Skin epidermis (tissue), 12 donors: ENCODE measurements at regions not wholly inside any gene's neighbourhood (a gene's known extent, or its start where the extent isn't known, plus 50 kb on each side); places are given as distances from the start of the nearest gene placed in this dataset.
"Not testable (repeated sequence)": the region's sequence is repeated elsewhere in the genome, so short reads cannot be mapped to it uniquely, and the experiment has no call there.

Source experiments
- H3K27ac ChIP-seq, 21 experiments: fragments of 200-600 bp; sonication (generic) in 11 of 21; one replicate each; pipeline ENCODE4 v1.5.0; 2020; ENCODE audit warnings: mild to moderate bottlenecking in 3 of 21, inconsistent platforms in 2 of 21, moderate library complexity in 2 of 21
- H3K4me3 ChIP-seq, 7 experiments: fragments of 200-600 bp; sonication (generic) in 2 of 7; one replicate each; pipeline ENCODE4 v1.5.0; 2020; ENCODE audit warnings: inconsistent platforms in 2 of 7, mild to moderate bottlenecking in 2 of 7, moderate library complexity in 1 of 7

DNA sequence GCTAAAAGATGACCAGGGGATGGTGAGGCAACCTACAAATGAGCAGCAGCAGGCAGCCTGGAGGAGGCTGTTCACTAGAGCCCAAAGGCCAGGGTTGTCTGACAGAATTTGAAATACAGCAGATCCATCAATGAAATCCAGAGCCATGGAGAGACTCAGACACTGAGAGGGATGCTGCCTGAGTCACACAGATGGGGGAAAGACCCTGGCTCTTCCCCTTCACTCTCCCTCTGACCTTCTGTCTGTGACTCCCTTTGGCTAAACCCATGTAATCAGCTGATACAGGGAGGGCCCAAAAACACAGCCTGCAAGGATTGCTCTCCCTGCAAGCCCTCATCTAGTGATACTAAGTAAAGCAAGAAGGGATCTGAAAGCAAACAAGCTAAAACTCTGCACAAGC lies 166.5 kb upstream of the SPOPL start:
- Histone ChIP-seq H3K27ac (no peak overlapping the region), H3K4me3 (no peak overlapping the region)

DNA sequence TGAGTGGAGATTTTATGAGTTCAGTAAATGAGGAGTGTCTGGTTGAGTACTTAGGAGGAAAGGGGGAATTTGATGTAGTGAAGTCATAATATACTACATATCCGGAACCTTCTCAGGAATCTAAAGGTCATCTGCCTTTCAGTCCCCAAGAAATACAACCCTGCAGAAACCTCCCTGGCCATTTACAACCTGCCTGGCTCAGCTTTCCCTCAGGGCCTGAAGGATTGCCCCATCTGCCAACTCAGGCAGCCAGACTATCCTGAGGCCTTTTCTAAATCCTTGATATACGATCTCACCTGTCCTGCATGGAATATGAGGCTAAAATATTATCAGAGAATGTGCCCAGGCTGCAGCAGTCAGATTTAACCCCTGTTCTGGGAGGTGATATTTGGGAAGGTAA lies 165.4 kb upstream of the SPOPL start:
- H3K27ac ChIP-seq = no peak overlapping the region
- H3K4me3 ChIP-seq = no peak overlapping the region

DNA sequence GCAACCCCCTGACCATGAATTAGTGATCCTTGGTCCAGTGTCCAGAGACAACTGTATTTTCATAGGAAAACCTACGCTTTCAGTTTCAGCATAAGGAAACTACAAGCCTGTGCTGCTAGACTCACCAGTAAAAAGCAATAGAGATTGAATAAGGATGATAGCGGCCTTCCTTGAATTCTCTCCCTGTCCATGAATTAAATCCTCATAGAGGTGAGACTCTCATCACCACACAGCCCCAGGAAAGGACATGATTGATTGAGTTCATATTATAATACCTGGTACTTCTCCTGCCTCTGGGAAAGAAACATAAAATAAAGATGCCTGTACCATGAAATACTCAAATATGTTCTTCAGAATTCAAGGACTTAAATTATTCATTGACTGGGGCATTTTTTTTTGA lies 146.3 kb upstream of the SPOPL start:
- no peak overlapping the region for H3K27ac ChIP-seq
- no peak overlapping the region for H3K4me3 ChIP-seq

DNA sequence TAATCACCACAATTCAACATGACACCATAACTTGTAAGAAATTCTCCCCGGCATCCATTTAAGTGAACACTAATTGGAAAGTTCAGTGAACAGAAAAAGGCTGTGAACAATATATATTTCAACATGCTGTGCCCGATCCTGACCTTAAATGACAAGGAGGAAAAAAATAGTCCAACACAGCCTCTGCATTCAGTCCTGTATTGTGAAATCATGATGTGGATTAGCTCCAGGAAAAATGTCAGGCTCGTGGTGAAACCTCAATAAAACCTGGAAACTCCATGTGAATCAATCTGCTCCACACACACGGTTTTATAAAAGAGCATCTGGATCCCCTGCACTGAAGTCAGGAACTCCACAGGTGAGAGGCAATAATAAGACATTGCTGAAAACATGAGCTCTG lies 145.4 kb upstream of the SPOPL start:
- H3K4me3 ChIP-seq = no peak overlapping the region

DNA sequence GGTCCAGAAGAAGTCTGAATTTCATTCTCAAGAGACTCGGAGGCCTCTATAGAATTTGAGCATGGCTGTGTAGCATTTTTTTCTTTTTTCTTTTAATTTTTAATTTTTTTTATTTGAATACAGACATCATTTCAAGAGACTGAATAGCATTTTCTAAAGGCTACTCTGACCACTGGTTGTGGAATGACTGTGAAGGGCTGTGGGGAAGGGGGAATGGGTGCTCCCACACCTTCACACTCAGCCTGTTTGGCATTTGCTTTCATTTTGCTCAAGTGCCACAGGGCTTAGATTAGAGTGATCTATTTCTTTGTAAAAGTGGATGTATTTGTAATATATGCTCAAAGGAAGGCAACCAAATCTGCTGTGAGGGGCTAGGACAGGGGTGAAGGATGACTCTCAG lies 142.0 kb upstream of the SPOPL start:
- Histone ChIP-seq H3K27ac (no peak overlapping the region), H3K4me3 (no peak overlapping the region)

More for the DNA sequence above, 145.4 kb upstream of the SPOPL start:
- H3K27ac ChIP-seq = no peak overlapping the region

DNA sequence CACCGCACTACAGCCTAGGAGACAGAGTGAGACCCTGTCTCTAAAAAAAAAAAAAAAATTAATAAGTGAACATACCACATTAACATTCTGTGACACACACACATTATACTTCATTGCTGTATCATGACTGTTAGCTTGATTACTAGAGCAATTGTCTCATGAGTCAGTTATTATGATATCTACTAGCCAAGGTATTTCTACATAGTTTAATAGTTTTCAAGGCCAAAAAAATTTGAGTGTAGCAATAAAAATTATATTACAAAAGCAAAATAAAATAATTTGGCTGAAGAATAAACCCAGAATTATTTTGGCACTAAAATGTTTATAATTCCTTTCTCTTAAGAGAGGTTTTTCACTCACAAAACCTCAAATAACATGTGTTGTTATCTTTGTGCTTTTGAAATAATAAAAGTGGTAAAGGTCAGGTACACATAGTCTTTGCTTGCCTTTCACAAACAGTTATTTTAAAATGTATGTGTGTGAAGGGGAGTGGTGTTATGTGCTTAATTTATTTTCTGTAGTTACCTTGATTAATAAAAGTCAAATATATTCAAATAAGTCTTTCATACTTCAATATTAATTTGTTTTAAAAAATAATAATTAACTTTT lies 136.9 kb upstream of the SPOPL start:
- H3K27ac ChIP-seq = no peak overlapping the region

DNA sequence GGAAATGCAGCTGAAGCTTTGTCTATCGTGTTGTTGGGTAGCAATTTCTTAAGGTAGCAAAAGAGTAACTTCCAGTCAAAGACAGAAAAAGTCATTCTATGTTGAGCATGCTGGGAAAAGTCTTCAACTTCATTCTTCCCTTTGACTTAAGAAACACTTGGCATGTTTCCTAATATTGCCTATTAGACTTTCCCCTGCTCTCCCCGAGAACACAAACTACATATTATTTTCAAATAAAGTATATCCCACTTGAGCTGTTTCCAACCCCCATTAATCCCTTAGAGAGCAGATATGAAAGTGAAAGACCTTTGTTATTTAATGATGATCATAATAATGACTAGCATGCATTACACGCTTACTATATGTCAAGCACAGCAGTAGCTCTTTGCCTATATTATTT lies 136.0 kb upstream of the SPOPL start:
- H3K27ac ChIP-seq = no peak overlapping the region
- H3K4me3 ChIP-seq = no peak overlapping the region

More for the DNA sequence above, 136.9 kb upstream of the SPOPL start:
- no peak overlapping the region for H3K4me3 ChIP-seq

DNA sequence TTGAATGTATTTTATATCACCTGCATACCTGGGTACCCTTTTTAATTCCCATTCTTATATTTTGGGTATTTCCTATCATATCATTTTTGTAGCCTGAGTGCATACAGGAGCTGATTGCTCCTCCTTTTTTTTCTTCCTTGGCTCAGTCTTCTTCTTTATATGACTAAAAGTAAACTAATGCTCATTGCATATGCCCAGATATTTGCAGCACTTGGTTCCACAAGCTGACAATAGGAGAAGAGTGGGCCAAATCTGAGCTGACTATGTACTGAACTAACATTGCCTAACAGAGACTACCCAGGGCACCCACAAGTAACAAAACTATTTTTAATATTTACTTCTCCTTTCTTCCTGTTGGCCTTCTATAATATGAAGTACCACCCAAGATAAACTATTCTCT lies 131.7 kb upstream of the SPOPL start:
- no peak overlapping the region for H3K4me3 ChIP-seq
- no peak overlapping the region for H3K27ac ChIP-seq

DNA sequence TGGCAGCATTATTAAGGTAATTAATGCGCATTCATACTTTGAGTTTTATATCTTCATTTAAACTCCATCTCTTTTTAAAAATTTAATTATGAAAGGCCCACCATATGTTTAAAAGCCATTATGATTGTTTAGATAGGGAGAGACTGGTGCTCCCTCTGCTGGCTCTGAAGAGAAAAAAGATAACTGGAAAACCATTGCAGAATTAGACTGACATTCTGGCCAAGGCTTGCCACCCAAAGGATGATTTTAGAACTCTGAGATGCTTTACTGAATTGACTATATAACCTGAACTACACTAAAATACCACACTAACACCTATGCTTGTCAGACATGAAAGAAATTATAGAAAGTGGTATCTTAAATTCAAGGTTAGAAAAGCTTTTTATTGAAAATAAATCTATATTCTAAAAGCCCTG lies 127.6 kb upstream of the SPOPL start:
- no peak overlapping the region for H3K27ac ChIP-seq
- H3K4me3 ChIP-seq = no peak overlapping the region

DNA sequence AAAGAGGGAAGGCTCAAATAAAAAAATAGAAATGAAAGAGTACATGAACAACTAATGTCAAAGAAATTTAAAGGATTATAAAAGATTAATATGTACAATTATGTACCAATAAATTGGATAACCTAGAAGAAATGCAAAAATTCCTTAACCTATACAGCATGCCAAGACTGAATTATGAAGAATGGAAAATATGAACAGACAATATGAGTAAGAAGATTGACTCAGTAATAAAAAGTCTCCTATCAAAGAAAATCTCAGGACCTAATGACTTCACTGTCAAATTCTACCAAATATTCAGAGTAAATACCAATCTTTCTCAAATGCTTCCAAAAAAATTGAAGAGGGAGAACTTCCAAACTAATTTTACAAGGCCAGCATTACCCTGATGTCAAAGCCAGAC lies 120.2 kb upstream of the SPOPL start:
- H3K4me3 ChIP-seq = no peak overlapping the region
- no peak overlapping the region for H3K27ac ChIP-seq

DNA sequence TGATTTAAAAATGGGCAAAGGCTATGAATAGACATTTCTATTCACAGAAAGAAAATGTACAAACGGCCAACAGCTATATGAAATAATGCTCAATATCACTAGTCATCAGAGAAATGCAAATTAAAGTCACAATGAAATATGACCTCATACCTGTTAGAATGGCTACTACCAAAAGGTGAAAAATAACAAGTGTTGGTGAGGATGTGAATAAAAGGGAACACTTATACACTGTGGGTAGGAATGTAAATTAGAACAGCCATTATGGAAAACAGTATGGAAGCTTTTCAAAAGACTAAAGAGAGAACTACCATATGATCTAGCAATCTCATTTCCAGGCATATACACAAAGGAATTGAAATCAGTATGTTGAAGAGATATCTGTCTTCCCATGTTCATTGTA lies 118.9 kb upstream of the SPOPL start:
- H3K4me3 ChIP-seq = no peak overlapping the region

DNA sequence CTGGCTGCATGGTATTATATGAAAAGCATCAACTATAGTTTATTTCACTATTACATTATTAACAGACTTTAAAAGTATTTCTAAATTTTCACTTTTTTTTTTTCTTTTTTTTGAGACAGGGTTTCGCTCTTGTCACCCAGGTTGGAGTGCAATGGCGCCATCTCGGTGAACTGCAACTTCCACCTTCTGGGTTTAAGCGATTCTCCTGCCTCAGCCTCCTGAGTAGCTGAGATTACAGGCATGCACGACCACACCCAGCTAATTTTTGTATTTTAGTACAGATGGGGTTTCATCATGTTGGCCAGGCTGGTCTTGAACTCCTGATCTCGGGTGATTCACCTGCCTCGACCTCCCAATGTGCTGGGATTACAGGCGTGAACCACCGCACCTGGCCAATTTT lies 115.4 kb upstream of the SPOPL start:
- not testable (repeated sequence) for H3K4me3 ChIP-seq, H3K27ac ChIP-seq

More for the DNA sequence above, 118.9 kb upstream of the SPOPL start:
- H3K27ac ChIP-seq = no peak overlapping the region

DNA sequence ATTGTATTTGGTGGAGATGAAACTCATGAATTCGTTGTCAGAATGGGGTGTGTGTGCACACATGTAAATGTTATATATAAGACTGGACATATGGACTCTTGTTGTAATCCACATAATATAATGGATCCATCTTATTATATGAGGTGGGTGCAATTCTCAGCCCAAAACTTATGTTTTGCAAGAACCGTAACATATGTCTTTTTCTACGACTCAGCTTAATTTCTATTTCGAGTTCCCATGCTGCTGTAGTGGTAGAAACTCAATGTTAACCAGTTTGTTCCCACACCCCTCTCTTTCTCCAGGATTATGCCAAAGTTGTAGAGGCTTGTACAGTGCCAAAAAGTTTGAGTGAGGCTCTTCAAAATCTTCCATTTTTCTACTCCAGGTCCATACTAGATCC lies 112.5 kb upstream of the SPOPL start:
- no peak overlapping the region for H3K27ac ChIP-seq
- H3K4me3 ChIP-seq = no peak overlapping the region

DNA sequence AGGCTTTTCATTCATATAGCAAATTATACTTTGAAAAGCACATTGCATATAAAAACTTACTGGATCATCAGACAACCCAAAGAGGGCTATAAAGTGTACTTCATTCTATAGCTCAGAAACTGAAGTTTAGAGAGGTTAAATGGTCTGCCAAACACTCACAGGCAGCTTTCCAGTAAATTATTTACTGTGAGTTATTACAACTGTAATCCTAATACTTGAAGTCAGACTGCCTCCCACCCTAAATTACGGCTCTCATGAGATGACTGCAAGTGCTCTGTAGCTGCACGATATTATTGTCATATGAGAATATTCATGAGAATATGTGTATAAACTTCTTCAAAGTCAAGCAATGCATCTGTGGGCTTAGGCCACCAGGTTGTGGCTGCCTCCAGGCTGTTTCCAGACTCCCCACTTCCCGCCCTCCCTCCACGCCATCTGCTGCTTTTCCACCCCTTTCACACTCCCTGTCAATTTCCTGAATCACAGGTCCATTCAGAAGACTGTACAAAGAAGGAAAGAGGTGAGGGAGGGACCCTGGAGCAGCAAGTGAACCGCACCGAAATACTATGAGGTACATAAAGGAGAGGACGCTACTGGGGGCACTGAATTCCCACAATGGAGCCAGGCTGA lies 111.1 kb upstream of the SPOPL start:
- Histone ChIP-seq H3K4me3 (no peak overlapping the region), H3K27ac (no peak overlapping the region)

DNA sequence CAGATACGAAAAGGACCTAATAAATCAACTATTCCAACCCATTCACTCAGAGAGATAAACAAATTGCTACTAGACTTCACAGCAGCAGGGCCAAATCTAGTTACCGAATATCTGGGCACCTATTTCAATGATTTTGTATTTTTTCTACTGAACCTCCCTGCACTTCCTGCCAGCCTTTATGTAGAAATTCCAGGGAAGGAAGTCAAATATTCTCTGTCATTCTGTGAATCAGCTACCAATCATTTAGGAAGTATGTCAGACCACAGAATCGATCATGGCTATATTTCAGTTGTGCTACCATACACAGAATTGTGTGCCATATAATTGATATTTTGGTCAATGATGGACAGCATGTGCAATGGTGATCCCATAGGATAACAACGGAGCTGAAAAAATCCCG lies 109.6 kb upstream of the SPOPL start:
- H3K27ac ChIP-seq = no peak overlapping the region

DNA sequence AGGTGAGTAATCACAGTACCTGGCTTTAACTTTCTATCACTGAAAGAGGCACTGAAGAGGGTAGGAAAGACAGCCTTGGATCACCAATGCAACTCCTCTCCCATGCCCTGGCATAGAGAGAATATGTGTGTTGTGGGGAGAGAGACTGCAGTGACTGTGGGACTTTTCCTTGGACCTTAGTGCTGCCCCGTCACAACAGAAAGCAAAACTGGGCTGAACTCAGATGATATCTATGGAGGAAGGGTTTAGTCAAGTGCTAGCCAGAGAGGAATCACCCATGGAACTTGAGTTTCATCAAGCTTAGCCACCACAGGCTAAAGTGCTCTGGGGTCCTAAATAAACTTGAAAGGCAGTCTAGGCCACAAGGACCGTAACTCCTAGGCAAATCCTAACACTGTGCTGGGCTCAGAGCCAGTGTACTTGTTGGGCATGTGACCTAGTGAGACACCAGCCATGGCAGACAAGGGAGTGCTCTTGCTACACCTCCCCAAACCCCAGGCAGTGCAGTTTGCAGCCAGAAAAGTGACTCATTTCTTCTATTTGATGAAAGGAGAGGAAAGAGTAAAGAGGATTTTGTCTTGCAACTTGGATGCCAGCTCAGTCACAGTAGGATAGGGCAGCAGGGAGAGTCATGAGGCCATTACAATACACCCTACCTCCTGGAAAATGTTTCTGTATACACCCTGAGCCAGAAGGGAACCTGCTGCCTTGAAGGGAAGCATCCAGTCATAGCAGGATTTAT lies 105.8 kb upstream of the SPOPL start:
- Histone ChIP-seq H3K27ac (peak overlapping the region in 1 of 21 experiments; percentile 42), H3K4me3 (no peak overlapping the region)

More for the DNA sequence above, 109.6 kb upstream of the SPOPL start:
- no peak overlapping the region for H3K4me3 ChIP-seq

DNA sequence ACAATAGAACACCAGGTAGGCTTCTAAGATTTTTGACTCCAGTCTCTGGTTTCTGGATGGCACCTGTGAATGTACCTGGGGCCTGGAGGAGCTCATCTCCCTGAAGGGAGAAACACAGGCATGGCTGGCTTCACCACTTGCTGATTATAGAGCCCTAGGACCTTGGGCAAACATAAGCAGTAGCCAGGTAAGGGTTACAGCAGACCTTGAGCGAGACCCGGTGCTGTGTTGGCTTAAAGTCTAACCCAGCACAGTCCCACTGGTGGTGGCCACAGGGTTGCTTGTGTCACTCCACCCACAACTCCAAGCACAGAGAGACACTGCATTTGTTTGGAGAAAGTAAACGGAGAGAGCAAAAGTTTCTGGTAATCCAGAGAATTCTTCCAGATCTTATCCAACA lies 104.7 kb upstream of the SPOPL start:
- peak overlapping the region in 1 of 21 experiments; percentile 5 for H3K27ac ChIP-seq
- H3K4me3 ChIP-seq = no peak overlapping the region

DNA sequence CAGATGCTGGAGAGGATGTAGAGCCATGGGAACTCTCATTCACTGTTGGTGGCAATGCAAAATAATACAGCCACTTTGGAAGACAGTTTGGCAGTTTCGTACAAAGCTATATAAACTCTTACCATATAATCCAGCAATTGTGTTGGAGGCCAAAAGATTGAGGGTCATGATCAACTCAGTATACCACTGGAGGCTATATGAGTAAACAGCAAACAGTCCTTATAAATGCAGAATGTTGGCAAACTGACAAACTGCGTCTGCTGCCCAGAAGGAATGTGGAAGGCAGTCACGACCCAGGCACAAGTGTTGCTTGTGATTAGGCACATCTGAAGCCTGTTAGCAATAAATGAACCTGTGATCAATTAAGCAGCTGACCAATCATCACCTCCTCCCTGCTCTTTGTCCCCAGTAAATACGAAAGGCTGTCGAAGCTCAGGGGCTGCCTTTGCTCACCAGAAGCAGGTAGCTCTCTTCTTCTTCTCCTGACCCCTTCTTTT lies 98.1 kb upstream of the SPOPL start:
- no peak overlapping the region for H3K4me3 ChIP-seq
- H3K27ac ChIP-seq = no peak overlapping the region

DNA sequence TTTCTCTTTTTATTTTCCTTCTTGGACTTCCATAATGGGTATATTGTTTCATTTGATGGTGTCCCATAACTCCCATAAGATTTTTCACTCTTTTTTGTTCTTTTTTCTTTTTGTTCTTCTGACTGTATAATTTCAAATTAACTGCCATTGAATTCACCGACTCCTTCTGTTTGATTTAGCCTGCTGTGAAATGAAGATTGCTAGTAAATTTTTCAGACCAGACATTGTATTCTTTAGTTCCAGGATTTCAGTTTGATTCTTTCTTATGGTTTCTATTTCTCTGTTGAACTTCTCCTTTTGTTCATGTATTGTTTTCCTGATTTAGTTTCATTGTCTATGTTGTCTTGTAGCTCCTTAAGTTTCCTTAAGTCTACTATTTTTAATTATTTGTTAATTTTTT lies 87.6 kb upstream of the SPOPL start:
- Histone ChIP-seq H3K4me3 (no peak overlapping the region), H3K27ac (no peak overlapping the region)

DNA sequence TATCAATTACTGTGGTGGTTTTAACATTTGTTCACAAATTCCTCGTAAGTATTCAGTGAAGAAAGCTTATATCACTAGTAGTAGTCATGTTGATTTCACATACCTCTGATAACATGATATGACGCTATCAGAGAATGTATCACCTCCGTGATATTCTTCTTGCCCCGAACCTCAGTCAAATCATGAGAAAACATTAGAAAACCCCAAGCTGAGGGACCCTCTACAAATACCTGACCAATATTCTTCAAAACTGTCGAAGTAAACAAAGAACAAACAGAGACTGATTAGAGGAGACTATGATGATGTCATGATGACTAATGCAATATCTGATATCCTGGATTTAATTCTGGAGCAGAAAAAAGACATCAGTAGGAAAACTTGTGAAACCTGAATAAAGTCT lies 85.6 kb upstream of the SPOPL start:
- Histone ChIP-seq H3K4me3 (no peak overlapping the region), H3K27ac (no peak overlapping the region)

DNA sequence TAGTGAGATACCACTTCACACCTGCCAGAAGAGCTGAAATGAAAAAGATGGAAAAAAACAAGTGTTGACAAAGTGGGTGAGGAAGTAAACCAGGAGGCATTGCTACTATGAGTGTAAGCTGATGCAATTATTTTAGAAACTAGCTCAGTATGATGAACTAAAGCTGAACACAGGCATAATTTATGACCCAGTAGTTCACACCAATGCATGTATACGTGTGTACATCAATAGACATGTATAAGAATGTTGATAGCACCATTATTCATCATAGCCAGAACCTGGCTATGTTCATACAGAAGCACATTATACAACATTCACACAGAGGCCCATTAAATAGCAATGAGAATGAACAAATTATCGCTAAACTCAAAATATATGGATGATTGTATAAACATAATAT lies 83.1 kb upstream of the SPOPL start:
- no peak overlapping the region for H3K4me3 ChIP-seq
- no peak overlapping the region for H3K27ac ChIP-seq
